GM06990 (cell line): ENCODE measurements at regions not wholly inside any gene's neighbourhood (a gene's known extent, or its start where the extent isn't known, plus 50 kb on each side); places are given as distances from the start of the nearest gene placed in this dataset.
"Not testable (repeated sequence)": the region's sequence is repeated elsewhere in the genome, so short reads cannot be mapped to it uniquely, and the experiment has no call there.

Experiments used
- DNase-seq: peaks from one replicate; pipeline ENCODE4 v3.0.0-alpha.2; 2011; ENCODE audit not compliant: insufficient read length; ENCODE audit errors: extremely low read depth
- H3K27me3 ChIP-seq: replicated peaks from 2 replicates; pipeline ENCODE4 v1.6.0; 2011; ENCODE audit warnings: low read length; ENCODE audit not compliant: control insufficient read depth, insufficient read depth
- H3K36me3 ChIP-seq: 2 replicates; pipeline ENCODE4 v1.5.1; 2011; ENCODE audit warnings: low read length; ENCODE audit not compliant: control insufficient read depth, insufficient read depth
- H3K4me3 ChIP-seq: replicated peaks from 2 replicates; pipeline ENCODE4 v1.5.1; 2011; ENCODE audit warnings: low read depth, mild to moderate bottlenecking, control low read depth, low read length
- TF ChIP-seq, protein P1 (sequence below): IDR thresholded peaks from 2 replicates; pipeline ENCODE4 v1.5.1; 2011; ENCODE audit warnings: low read length, control low read depth, mild to moderate bottlenecking, inconsistent platforms; ENCODE audit not compliant: insufficient read depth, poor library complexity, severe bottlenecking

DNA sequence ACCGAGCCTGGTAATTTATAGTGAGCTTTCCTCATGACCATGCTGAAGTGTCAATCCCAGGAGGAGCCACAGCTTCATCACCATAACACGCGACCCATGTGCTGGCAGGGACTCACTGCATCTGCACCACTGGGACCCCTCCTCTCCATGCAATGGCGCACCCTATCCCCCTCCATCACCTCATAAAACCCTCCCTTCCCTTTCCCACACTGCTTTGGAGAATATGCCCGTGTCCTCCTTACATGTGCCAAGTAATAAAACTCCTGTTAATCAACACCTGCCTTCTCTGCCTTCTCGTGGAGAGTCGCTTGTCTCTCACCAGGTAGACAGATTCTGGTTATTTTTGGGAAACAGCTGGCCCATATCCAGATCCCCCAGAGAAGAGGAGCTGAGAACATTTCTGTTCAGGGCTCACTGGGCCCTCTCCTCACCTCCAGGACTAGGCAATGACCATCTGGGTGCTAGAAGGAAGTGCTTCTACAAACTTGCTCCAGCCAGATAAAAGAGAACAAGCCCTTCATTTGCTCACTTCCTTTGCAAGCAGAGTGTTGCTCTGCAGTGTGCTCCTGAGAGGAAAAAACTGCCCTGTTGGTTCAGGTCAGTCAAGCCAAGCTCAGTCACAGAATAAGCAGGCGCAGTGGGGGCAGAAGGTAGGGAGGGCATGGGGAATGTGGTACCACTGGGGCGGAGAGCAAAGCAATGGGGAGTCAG is 894.3 kb downstream of the UQCRFS1 start:
- Histone ChIP-seq H3K36me3 (no peaks in the 10 kb centered on the region), H3K4me3 (no peak overlapping the region), H3K27me3 (no peaks in the 10 kb centered on the region)
- TF ChIP-seq, protein P1, sequence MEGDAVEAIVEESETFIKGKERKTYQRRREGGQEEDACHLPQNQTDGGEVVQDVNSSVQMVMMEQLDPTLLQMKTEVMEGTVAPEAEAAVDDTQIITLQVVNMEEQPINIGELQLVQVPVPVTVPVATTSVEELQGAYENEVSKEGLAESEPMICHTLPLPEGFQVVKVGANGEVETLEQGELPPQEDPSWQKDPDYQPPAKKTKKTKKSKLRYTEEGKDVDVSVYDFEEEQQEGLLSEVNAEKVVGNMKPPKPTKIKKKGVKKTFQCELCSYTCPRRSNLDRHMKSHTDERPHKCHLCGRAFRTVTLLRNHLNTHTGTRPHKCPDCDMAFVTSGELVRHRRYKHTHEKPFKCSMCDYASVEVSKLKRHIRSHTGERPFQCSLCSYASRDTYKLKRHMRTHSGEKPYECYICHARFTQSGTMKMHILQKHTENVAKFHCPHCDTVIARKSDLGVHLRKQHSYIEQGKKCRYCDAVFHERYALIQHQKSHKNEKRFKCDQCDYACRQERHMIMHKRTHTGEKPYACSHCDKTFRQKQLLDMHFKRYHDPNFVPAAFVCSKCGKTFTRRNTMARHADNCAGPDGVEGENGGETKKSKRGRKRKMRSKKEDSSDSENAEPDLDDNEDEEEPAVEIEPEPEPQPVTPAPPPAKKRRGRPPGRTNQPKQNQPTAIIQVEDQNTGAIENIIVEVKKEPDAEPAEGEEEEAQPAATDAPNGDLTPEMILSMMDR: no peak
- no peak for DNase-seq

DNA sequence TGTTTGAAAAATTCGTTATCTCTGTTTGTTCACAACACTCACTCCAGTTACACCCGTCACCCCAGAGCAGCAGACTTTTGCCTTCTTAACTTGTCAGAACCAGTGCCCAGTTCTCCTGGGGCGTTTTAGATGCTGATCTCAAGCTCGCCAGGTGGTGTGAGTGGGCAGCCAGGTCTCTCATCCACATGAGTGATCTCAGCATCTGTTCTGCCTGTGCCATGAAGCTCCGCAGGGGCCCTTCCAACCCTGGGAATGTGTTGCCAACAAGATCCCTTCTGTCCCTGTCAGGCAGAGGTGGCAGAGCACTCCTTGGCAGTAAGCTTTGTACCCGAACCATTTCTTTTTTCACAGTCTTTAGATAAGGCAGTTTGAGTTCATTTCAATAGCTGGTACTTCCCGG is 896.5 kb downstream of the UQCRFS1 start:
- Histone ChIP-seq H3K4me3 (no peak overlapping the region), H3K36me3 (no peaks in the 10 kb centered on the region), H3K27me3 (no peaks in the 10 kb centered on the region)
- TF ChIP-seq, protein P1: no peak
- no peak for DNase-seq

DNA sequence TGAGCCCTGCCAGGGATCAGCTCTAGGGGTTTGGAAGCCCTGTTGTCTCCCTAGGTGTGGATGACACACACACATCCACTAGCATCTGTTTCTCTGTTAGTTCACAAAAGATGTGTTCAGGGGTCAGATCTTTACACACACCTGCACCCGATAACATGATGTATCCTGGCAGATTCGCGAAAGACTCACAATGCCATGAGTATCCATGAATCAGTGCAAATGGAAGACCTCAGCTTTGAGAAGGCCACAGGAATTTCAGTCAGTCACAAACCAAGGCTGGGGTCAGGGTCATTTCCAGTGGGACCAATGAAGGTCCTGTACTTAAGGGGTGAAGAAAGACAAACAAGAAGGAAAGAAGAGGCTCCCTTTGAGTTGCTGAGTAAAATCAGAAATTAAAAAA is 898.2 kb downstream of the UQCRFS1 start:
- H3K27me3 ChIP-seq: no peaks in the 10 kb centered on the region
- H3K4me3 ChIP-seq: no peak overlapping the region
- TF ChIP-seq, protein P1: no peak

DNA sequence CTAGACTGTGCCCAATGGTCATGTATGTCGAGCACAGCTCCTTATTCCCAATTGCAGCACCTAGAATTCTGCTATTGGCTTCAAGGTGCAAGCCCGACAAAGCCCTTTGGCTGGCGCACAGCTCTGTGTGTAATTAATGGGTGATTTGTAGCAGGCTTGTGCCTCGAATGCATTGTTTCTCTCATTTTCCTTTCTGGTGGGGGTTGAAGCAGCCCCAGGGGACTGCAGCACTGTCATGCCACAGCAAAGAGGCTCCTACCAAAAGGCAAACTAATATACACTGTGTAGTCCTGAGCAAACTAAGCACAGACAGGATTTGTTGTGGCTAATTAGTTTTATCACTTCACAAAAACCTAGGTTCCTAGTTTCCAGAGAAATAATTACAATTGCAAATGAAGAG is 898.7 kb downstream of the UQCRFS1 start:
- Histone ChIP-seq H3K36me3 (no peaks in the 10 kb centered on the region), H3K4me3 (no peak overlapping the region), H3K27me3 (no peaks in the 10 kb centered on the region)
- TF ChIP-seq, protein P1: no peak
- no peak for DNase-seq

More for the DNA sequence above, 898.2 kb downstream of the UQCRFS1 start:
- no peak for DNase-seq
- no peaks in the 10 kb centered on the region for H3K36me3 ChIP-seq

DNA sequence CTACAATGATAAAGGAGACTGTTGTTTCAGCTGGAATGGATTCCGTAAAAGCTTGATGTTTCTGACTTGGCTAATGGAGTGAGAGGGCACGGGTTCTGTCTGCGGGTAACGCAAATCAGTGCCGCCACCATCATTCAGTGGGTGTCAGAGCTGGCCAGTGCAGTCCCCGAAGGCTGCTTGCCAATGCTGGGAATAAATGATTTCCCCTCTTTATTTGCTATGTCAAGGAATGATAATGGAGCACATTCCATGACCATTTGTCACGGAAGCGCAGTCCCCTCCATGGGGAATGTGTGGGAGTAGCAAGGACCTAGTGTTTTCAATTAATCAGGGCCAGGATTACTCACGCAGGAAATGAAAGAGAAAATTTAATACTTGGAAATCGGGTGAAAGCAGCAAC is 899.3 kb downstream of the UQCRFS1 start:
- Histone ChIP-seq H3K27me3 (no peaks in the 10 kb centered on the region), H3K4me3 (no peak overlapping the region), H3K36me3 (no peaks in the 10 kb centered on the region)
- DNase-seq: no peak
- TF ChIP-seq, protein P1: no peak

- TF ChIP-seq, protein P1: no peak
Measured at GRCh38 chr19:28312269-28312668, 900.7 kb downstream of the UQCRFS1 start.

DNA sequence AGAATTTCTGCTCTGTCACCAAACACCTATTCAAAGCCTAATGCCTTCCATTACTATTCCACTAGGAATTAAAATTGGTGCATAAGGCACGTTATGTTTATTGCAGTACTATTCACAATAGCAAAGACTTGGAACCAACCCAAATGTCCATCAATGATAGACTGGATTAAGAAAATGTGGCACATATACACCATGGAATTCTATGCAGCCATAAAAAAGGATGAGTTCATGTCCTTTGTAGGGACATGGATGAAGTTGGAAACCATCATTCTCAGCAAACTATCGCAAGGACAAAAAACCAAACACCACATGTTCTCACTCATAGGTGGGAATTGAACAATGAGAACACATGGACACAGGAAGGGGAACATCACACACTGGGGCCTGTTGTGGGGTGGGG is 902.1 kb downstream of the UQCRFS1 start:
- DNase-seq, H3K27me3 ChIP-seq, H3K36me3 ChIP-seq, H3K4me3 ChIP-seq: not testable (repeated sequence)

More at GRCh38 chr19:28312269-28312668, 900.7 kb downstream of the UQCRFS1 start:
- Histone ChIP-seq H3K27me3 (no peaks in the 10 kb centered on the region), H3K4me3 (no peak overlapping the region), H3K36me3 (no peaks in the 10 kb centered on the region)
- DNase-seq: no peak
